B cell (primary cell): ENCODE measurements at regions not wholly inside any gene's neighbourhood (a gene's known extent, or its start where the extent isn't known, plus 50 kb on each side); places are given as distances from the start of the nearest gene placed in this dataset.

ENCODE experiments used
- ATAC-seq: fragments of 200-7000 bp; cut with Tn5 transposase; one replicate; pipeline ENCODE4 v1.10.0; 2021; ENCODE audit warnings: low read depth, mild to moderate bottlenecking, moderate number of reproducible peaks, moderate library complexity
- CTCF ChIA-PET: fragments of 350-600 bp; sonication (Branson Sonifier 250); formaldehyde crosslinking; loops from one replicate; lab custom pipeline; 2021; ENCODE audit warnings: antibody characterized with exemption, inconsistent platforms; lab: Charles Lee
- POLR2A ChIA-PET: fragments of 350-600 bp; sonication (Branson Sonifier 250); formaldehyde crosslinking; loops from one replicate; lab custom pipeline; 2021; ENCODE audit warnings: antibody characterized with exemption; lab: Charles Lee
- DNase-seq: peaks from one replicate; pipeline ENCODE4 v3.0.0; 2013
- H2AFZ ChIP-seq: 2 replicates; pipeline ENCODE4 v1.6.1; 2012; ENCODE audit warnings: mild to moderate bottlenecking, low read depth, low read length; ENCODE audit not compliant: insufficient read depth, poor library complexity, severe bottlenecking
- H3K27ac ChIP-seq, 2 donors: 1 replicate in 1 of 2; 2 replicates in 1 of 2; pipeline ENCODE4 v1.5.1; 2012 to 2013; ENCODE audit warnings: low read length in 2 of 2, mild to moderate bottlenecking in 2 of 2, moderate library complexity in 1 of 2
- H3K27me3 ChIP-seq, 4 experiments: fragments of 200-600 bp in 1 of 4; sonication (generic) in 1 of 4; replicated peaks in 1 of 4; 1 replicate in 2 of 4; 2 replicates in 2 of 4; pipeline versions ENCODE4 v1.6.1 to v1.7.0; 2013 to 2016; ENCODE audit warnings: low read length in 3 of 4, mild to moderate bottlenecking in 2 of 4, mixed read lengths in 1 of 4, moderate library complexity in 1 of 4; ENCODE audit not compliant: insufficient read depth in 4 of 4, control insufficient read depth in 3 of 4; ENCODE audit errors: control extremely low read depth in 1 of 4
- H3K36me3 ChIP-seq, 2 experiments: replicated peaks in 1 of 2; 1 replicate in 1 of 2; 2 replicates in 1 of 2; pipeline versions ENCODE4 v1.6.1 to v1.7.1; 2013; ENCODE audit warnings: low read length in 1 of 2; ENCODE audit not compliant: insufficient read depth in 2 of 2, control insufficient read depth in 1 of 2; ENCODE audit errors: control extremely low read depth in 1 of 2, extremely low read depth in 1 of 2
- H3K4me1 ChIP-seq, 2 donors: fragments of 200-600 bp in 1 of 2; sonication (generic) in 1 of 2; 1 replicate in 1 of 2; 2 replicates in 1 of 2; pipeline versions ENCODE4 v1.5.1 to v1.6.1; 2013 to 2017; ENCODE audit warnings: low read length in 2 of 2; ENCODE audit not compliant: control insufficient read depth in 2 of 2, insufficient read depth in 2 of 2
- H3K4me2 ChIP-seq: replicated peaks from 2 replicates; pipeline ENCODE3; 2012; ENCODE audit warnings: mild to moderate bottlenecking, low read depth, low read length; ENCODE audit not compliant: poor library complexity, severe bottlenecking
- H3K4me3 ChIP-seq, 5 experiments: fragments of 200-600 bp in 1 of 5; sonication (generic) in 1 of 5; 1 replicate in 3 of 5; 2 replicates in 2 of 5; pipeline versions ENCODE4 v1.5.1 to v1.7.0; 2011 to 2016; ENCODE audit warnings: low read length in 4 of 5, mild to moderate bottlenecking in 4 of 5, low read depth in 2 of 5, control low read depth in 1 of 5, moderate library complexity in 1 of 5; ENCODE audit not compliant: insufficient read depth in 1 of 5; ENCODE audit errors: control extremely low read depth in 1 of 5, extremely low read depth in 1 of 5
- H3K79me2 ChIP-seq: fragments of 200-600 bp; sonication (generic); one replicate; pipeline ENCODE4 v1.6.0; 2016; ENCODE audit warnings: low read length; ENCODE audit not compliant: control insufficient read depth, insufficient read depth
- H3K9ac ChIP-seq: fragments of 200-600 bp; sonication (generic); 2 replicates; pipeline ENCODE4 v1.6.1; 2017; ENCODE audit warnings: mild to moderate bottlenecking, low read length, moderate library complexity
- H3K9me3 ChIP-seq, 3 donors: one replicate each; pipeline versions ENCODE4 v1.6.1 to v1.7.1; 2013; ENCODE audit warnings: low read length in 2 of 3; ENCODE audit not compliant: control insufficient read depth in 2 of 3, insufficient read depth in 1 of 3; ENCODE audit errors: control extremely low read depth in 1 of 3
- H4K20me1 ChIP-seq: 2 replicates; pipeline ENCODE4 v1.6.0; 2012; ENCODE audit warnings: mild to moderate bottlenecking, low read length; ENCODE audit not compliant: insufficient read depth, control insufficient read depth, poor library complexity, severe bottlenecking
- H3K27ac Mint-ChIP-seq: one replicate; pipeline ENCODE4 v1.8.0; 2021; ENCODE audit warnings: mixed read lengths
- H3K27me3 Mint-ChIP-seq: one replicate; pipeline ENCODE4 v1.8.0; 2021; ENCODE audit warnings: mixed read lengths
- H3K4me1 Mint-ChIP-seq: one replicate; pipeline ENCODE4 v1.8.0; 2021; ENCODE audit warnings: mixed read lengths
- H3K4me3 Mint-ChIP-seq: one replicate; pipeline ENCODE4 v1.8.0; 2021; ENCODE audit warnings: mixed read lengths
- H3K9me3 Mint-ChIP-seq: one replicate; pipeline ENCODE4 v1.8.0; 2022; ENCODE audit warnings: mixed read lengths; ENCODE audit not compliant: insufficient read depth
- CTCF ChIP-seq: fragments of 200-600 bp; IDR thresholded peaks from one replicate; pipeline ENCODE4 v1.8.0; 2022; ENCODE audit warnings: antibody characterized with exemption, mild to moderate bottlenecking
- EZH2 ChIP-seq: IDR thresholded peaks from 2 replicates; pipeline ENCODE4 v1.6.1; 2012; ENCODE audit warnings: borderline replicate concordance, low read depth, mild to moderate bottlenecking, moderate library complexity, low read length; ENCODE audit not compliant: insufficient read depth, poor library complexity, severe bottlenecking
- WGBS: methylation state at CpG from one replicate; pipeline ENCODE4 v1.1.5; 2013; ENCODE audit warnings: missing lambda C conversion rate; ENCODE audit not compliant: insufficient coverage; 5-methylcytosine and 5-hydroxymethylcytosine counted together
- intact Hi-C: fragments of 100-400 bp; cut with micrococcal nuclease; formaldehyde crosslinking; loops from one replicate; pipeline ENCODE4 v1.10.0; 2022

GRCh38 chr5:124884114-124884513, 137.7 kb upstream of the ZNF608 start:
- Mint-ChIP-seq H3K27ac (no peak overlapping the region), H3K9me3 (no peaks in the 10 kb centered on the region), H3K4me1 (peaks cover 4% of the 10 kb centered on the region), H3K27me3 (no peaks in the 10 kb centered on the region), H3K4me3 (no peak overlapping the region)
- H3K36me3 ChIP-seq: no peaks in the 10 kb centered on the region
- no peak overlapping the region for H3K9ac ChIP-seq
- H3K4me1 ChIP-seq: peaks cover 2 to 6% of the 10 kb centered on the region in 2 donors
- ATAC-seq (no peak), DNase-seq (no peak)
- intact Hi-C loops: no loop called here
- ChIA-PET CTCF (no interaction called here), POLR2A (no interaction called here)
- H2AFZ ChIP-seq: no peak overlapping the region
- no peaks in the 10 kb centered on the region for H3K79me2 ChIP-seq
- H3K27ac ChIP-seq: no peak overlapping the region
- no CpG with 5 or more reads among the region's 6 CpGs for WGBS
- no peak overlapping the region for H3K4me2 ChIP-seq
- H3K9me3 ChIP-seq: no peaks in the 10 kb centered on the region
- H4K20me1 ChIP-seq: no peaks in the 10 kb centered on the region
- TF ChIP-seq EZH2 (no peak), CTCF (no peak)
- H3K27me3 ChIP-seq: no peaks in the 10 kb centered on the region
- H3K4me3 ChIP-seq: no peak overlapping the region

- intact Hi-C loops: no loop called here
- TF ChIP-seq CTCF (no peak), EZH2 (no peak)
- Histone ChIP-seq H3K4me2 (no peak overlapping the region), H4K20me1 (no peaks in the 10 kb centered on the region), H3K36me3 (no peaks in the 10 kb centered on the region), H3K27me3 (no peaks in the 10 kb centered on the region), H3K4me3 (no peak overlapping the region), H3K9ac (no peak overlapping the region), H3K79me2 (no peaks in the 10 kb centered on the region), H3K4me1 (no peaks in the 10 kb centered on the region), H3K9me3 (no peaks in the 10 kb centered on the region), H3K27ac (no peak overlapping the region), H2AFZ (no peak overlapping the region)
- H3K27me3 Mint-ChIP-seq: no peaks in the 10 kb centered on the region
- CTCF ChIA-PET: interaction anchor here (0.7 kb wide), 1 partner anchor 361 kb away, joined by 4 read pairs; no protein-coding TSS in a partner anchor
- no peak overlapping the region for H3K27ac Mint-ChIP-seq
- no CpG with 5 or more reads among the region's 2 CpGs for WGBS
- POLR2A ChIA-PET: no interaction called here
- H3K9me3 Mint-ChIP-seq: no peaks in the 10 kb centered on the region
- H3K4me3 Mint-ChIP-seq: no peak overlapping the region
- ATAC-seq: no peak
- no peak for DNase-seq
- H3K4me1 Mint-ChIP-seq: no peaks in the 10 kb centered on the region
Measured at GRCh38 chr5:124885490-124885889, 139.1 kb upstream of the ZNF608 start.
